ENCODE measurements at regions not wholly inside any gene's neighbourhood (a gene's known extent, or its start where the extent isn't known, plus 50 kb on each side); places are given as distances from the start of the nearest gene placed in this dataset.

DNA sequence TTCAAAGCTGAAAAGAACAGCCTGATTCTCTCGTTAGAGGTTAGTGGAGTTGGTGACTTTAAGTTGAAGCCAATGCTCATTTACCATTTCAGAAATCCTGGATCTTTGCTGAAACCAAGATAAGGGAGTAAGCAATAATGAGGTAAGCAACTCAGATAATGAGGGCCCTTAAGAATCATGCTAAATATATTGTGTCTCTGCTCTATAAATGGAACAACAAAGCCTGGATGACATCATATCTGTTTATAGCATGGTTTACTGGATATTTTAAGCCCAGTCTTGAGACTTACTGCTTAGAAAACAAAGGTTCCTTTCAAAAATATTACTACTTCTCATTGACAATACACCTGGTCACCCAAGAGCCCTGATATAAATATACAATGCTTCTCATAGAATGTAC, 276.7 kb upstream of the PPARGC1A start:
- no peak for DNase-seq (ENCODE audit: low read depth, low spot score)

DNA sequence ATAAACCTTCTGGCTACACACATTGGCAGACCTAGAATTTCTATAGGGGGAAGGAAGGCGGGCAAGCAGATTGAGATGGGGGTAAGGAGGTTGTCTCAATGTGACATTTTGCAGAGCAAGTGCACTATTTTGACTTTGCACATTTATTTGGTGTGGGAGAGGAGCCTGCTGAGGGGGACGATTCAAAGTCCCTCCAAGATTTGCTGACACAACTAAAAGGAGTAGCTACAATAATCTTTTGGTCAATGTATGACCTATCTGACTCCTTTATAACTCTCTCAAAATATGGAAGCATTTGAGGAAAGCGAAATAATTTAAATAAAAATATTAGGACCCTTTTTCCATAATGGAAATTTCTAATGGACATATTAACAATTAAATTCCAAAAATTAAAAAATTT, 274.9 kb upstream of the PPARGC1A start:
- DNase-seq (ENCODE audit: low read depth, low spot score), result no peak

DNA sequence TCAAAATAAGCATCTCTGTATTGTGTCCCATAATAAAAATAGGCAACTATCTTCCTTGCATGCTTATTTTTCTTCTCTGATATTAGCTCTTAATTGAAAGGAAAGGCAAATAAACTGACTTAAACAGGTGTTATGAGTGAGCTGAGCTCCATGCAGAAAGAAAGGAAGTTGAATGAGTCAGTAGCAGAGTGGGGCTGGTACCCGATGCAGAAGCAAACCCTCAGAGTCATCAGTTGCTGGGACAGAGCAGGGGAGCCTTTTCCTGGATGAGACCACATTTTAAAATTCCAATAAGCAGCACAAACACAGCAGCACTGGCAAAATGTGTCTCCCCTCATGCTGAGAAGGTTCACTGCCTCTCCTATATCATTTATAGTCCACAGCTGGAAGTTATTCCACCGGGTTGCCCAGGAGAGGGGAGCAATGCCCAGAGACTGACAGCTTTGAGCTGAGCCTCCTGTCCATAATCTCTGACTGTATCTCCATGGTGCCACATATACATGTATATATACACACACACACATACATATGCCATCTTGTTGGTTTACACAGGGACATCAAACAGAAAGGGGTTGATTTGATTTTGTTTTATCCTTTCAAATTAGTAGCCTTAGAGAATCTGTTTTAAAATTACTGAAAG, 274.3 kb upstream of the PPARGC1A start:
- no peak for DNase-seq (ENCODE audit: low read depth, low spot score)

DNA sequence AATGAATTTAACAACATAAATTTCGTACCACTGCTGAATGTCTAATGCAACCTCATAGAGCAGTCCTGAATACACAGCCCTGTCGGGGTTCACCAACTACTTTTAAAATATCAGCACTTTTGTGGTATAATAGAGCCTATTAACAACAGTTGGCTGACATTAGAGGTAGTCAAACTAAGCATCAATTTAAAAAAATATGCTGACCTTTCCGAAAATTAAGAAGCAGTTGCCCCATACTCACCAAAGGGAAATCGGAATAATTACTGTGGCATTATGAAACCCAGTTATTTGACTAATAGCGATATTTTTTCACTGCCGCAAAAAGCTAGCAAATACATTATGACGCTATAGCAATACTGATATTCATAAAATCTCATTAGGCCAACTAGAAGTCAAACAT, 273.5 kb upstream of the PPARGC1A start:
- DNase-seq (ENCODE audit: low read depth, low spot score), result no peak

DNA sequence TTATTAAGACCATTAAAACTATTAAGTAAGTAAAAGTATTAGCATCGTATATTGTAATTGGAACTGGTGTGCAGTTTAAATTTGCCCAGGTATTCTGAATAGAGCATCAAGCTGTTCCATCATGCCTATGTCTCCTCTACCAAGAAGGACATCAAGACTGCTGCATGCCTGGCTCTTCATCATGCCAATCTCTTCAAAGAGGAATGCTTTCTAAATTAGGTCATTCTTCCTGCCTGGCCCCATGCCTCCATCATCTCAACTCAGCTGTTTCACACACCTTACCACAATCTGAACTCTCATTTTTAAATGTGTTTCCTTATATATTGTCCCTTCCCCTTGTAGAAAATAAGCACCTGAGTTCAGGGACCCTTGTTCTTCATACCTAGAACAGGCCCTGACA, 270.5 kb upstream of the PPARGC1A start:
- DNase-seq (ENCODE audit: low read depth, low spot score), result no peak

DNA sequence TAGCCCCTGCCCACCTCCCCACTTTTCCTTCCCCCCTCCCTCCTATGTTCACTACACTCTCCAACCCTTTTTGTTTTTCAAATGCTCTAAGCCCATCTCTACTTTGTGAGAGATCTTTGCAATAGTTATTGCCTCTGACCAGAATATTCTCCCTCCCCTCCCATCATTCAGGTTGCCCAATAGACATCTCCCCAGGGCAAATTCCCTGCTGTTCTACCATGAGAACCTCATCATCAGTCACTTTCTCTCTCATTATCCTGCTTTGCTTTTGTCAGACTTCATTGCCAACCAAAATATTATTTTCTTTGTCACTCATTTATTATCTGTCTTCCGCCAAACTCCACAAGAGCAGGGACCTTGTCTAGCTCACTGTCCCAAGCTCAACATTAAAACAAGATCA, 268.2 kb upstream of the PPARGC1A start:
- DNase-seq (ENCODE audit: low read depth, low spot score), result no peak

DNA sequence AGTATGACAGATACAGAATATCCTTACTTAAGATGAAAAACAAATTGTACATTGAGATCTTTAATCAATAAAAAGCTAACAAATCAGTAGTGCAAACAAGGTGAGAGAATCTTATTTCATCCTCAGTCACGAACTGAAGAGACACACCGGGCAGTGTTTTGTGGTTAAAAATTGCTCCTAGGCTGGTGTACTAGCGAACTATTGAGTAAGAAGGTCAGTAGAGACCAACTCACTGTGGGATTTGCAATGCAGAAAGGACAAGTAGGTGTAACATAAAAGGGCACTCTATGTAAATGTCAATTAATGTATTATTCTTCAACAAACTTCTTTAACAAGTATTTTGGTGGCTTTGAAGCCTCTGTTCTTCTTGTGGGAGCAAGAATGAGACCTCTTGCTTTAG, 260.2 kb upstream of the PPARGC1A start:
- DNase-seq (ENCODE audit: low read depth, low spot score), result no peak

DNA sequence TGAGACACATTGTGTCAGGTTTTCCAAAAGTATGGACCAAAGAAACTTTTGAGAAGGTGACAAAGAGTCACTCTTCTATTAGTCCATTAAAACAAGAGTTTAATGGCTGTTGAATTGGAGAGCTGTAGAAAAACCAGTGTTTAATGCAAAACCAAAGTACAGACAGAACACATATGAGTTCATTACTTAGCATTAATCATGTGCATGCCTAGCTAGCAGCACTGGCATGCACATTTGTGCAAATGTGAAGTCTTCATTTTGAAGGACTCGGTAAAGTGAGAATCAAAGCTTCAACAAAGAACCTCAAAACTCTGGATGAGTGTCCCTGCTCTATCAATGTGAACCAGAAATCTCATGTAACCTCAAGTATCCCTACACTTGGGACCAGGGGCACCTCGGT, 256.3 kb upstream of the PPARGC1A start:
- DNase-seq (ENCODE audit: low read depth, low spot score), result no peak

DNA sequence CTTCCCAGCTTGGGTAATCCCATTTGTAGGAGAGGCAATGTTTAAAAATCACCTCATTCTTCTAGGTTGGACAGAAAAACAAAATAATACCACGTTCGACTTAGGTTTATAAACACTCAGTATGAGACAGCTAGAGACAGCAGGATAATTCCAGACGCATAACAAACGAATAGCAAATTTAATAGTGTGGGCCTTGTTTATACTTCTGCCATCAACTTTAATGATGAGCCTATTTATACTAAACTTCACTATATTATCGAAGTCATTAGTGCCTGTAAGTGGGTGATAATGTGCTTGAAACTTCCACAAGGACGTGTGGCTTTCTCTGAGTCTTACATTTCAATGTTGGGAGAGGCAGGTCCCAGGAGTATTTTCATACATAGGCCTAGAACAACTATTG, 255.7 kb upstream of the PPARGC1A start:
- DNase-seq (ENCODE audit: low read depth, low spot score), result no peak

DNA sequence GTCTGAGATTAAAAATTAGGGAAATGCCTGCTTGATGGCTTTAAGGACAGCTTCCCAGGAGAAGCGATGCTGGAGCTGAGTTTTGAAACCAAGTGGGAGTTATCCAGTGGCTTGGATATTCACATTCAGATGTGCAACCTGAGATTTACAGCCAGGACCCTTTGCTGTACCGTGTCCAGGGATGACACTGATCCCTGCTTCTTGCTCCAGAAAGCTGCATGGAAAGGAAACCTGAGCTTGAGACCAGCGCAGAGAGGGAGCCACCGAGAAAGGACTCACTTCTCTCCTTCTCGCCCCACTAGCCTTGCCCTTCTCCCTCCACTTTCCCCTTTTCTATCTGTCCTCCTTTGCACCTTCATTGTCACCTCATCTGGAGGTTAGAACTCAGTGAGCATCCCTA, 254.5 kb upstream of the PPARGC1A start:
- no peak for DNase-seq (ENCODE audit: low read depth, low spot score)

DNA sequence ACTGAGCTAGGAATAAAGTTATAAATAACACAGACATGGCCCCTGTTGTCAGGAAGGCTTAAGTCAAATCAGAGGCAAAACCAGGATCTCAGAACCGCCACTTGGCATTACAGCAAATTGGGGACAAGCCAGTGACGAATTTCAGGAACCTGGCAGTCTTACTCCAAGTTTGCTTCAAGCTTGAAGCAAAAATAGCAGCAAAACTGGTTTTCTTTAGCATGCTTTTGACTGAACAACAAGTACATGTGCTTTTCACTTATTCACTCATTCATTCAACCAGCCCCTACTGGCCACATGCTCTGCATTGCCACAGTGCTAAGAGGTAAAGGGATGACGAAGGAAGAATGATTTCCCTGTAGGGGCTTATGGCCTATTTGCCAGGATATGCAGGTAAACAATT, 253.9 kb upstream of the PPARGC1A start:
- no peak for DNase-seq (ENCODE audit: low read depth, low spot score)

DNA sequence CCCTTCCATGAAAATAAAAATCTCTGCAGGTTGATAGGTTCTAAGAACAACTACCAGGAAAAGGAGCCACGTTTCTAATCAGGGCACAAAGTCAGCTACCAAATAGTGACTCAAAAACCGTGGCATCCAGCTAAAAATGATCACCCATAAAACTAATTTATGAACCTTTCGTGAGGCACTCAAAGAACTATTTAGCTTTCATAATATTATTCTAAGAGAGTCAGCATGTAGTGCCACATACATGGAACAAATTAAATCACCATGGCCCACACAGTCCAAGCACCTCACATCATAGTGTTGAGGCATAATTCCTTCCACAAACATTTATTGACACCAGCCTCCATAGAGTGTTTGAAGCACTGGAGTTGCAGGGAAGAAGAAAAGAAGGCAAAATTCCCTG, 252.0 kb upstream of the PPARGC1A start:
- DNase-seq (ENCODE audit: low read depth, low spot score), result no peak

DNA sequence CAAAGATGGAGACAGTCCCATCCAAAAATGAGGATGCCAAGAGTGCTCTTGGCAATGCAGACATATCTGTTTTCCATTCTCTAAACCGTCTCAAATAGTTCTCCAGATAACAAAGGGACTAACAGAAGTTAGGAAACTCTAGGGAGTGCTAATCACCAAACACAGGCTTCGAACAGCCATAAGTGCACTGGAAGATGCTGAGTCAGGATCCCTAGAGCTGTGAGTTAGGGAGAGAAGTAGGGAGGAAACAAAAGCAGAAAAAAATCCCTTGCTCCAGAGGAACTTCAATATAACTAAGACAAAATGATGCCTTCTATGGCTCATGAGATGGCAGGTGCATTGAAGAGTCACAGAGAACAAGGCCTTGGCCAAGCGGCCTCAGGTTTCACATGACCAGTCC, 251.0 kb upstream of the PPARGC1A start:
- DNase-seq (ENCODE audit: low read depth, low spot score), result no peak

DNA sequence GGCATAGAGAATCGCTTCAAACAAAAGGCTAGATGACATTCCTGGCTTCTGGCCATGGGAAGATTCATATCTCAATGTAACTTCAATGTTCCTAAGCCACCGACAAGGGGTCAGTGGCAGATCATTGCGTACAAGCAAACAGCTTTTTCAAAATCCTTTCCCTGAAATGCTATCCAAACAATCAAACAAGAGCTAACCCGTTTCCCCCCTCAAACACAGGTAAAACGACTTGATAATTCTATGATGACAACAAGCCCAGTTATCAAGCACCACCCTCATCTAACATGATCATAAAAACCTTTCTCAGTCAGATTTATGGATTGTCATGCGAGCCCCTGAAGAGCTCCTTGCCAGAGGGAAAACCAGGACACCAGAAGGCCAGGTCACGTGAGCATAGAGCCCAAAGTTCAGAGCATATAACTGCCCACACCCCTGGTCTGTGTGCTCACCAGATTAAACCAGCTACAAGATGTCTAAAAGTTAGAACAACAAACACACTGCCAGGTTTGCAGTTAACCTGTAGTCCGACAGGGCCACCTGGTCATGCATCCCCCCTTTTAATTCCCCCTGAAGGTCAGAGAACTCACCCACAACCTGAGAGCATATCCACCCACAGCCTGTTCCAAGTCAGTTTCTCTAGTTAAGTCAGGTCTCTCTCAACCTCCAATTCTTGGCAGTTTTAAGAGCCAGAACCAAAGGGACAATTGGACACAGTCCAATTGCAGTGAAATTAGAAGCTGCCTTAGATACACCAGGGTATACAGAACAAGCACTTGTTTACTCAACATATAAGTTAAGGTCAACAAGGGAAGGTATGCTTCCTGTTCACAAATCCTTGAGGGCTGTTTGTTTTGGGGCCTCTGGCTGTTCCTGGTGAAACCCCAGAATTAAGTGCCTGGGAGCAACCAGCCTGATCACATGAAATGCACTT, 248.1 kb upstream of the PPARGC1A start:
- DNase-seq (ENCODE audit: low read depth, low spot score), result no peak

DNA sequence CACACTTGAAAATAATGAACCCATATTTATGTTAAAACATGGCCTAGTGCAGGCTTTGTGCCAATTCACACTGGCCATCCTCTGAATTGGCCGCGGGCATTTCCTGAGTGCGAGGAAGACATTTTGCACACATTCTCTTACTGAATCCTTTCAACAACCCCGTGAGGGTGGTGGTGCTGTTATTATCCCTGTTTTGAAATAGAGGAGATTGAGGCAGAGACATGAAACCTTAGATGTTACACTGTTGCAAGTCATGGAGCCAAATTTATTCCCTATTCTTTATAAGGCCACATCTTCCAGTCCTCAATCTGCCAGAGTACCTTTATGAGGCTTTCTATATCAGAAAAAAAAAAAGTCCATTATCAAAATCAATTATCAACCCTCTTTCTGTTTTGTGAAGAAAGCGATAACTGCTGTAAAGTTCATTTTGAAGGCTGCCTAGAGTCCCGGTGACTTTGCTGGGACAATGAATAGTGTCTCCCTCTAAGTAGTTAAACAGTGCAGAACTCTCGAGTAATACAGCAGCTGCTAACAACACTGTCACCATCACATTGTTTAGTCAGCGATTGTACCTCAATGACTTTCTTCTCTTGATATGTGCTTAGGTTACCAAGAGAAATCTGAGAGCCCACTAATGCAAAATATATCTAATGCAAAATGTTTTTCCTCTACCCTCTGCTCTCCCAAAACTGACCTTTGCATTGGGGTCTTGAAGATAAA, 242.3 kb upstream of the PPARGC1A start:
- DNase-seq (ENCODE audit: low read depth, low spot score), result no peak

DNA sequence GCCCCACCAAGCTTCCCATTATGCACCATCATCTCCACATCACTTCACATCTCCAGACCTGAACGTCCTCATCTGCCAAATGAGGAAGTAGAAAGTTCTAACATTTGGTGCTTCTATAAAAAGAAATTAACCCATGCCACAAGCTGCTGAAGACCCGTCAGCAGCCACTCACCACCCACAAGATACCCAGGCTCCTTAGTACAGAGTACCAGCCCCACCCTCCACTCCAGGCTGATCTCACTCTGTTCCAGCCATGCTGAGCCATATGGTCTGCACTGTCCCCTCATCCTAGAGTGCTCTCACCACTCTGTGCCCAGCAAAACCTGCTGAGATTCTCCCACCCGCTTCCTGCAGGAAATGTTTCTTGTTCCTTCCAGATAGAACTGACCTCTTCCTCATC, 240.8 kb upstream of the PPARGC1A start:
- no peak for DNase-seq (ENCODE audit: low read depth, low spot score)

DNA sequence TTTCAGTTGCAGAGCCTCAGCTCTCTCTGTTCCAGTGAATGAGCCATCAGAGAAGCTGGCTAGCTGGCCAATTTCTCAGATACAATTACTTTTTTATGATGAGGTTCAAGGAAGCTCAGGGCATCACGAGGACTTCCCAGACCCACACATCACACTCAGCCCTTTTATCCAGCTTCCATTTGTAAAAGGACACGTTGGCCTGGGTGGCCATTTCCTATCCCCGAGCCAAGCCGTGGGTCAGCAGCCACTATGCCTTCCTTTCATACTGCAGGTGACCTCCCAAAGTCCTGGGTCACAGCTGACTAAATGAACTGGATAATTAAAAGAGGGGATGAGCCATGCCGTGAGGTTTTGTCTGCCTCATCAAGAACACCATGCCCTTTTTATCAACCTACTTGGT, 236.9 kb upstream of the PPARGC1A start:
- DNase-seq (ENCODE audit: low read depth, low spot score), result no peak

DNA sequence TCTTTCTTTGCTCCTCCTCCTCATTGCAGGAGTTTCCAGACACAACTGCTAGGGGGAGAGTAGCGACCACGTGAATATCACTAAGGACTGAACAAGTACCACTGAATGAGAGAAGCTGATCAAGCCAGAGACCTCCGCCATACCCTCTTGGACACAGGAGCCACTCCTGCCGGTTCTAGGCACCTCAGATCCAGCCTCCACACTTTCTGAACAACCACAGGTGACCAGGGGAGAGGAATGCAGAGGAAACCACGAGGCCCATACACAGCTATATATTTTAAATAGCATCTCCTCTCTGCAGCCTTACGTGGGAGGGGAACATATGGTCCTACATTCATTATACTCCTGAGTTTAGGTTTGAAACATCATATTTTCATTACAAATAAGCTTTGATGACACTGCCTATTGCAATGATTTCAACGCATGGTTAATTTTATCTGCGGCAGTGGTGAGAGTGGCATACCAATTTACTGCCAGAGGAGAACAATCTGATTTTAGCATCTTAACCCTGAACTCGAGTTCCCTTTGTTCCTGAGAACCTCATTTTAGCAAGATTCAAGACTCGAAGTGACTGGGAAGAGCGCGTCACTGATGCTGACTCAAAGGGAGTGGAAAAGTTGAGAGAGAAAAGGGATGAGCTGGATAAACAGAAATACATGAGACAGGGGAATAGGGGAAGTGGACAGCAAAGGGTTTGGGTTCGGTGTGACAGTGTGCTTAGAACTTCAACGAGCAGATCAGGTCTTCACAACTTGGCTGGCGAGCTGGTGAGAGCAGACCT, 231.7 kb upstream of the PPARGC1A start:
- DNase-seq (ENCODE audit: low read depth, low spot score), result no peak

DNA sequence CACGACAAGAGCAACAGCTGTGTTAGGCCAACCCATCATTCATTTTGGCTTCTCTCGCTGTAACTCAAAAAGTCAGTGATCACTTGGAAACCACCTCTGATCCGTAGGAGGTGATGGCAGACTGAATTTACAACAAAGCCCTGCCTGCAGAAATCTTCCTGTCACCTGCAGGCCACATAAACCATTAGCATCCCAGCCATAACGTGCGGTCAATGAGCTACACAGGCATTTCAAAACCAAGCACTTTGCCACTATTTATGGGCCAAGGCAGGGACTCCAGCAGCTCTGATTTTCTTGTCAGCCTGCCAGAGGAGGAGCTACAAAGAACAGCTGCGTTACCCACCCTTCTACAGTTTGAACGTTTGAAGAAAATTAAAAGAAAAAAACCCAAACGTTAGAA, 228.1 kb upstream of the PPARGC1A start:
- DNase-seq (ENCODE audit: low read depth, low spot score), result no peak

DNA sequence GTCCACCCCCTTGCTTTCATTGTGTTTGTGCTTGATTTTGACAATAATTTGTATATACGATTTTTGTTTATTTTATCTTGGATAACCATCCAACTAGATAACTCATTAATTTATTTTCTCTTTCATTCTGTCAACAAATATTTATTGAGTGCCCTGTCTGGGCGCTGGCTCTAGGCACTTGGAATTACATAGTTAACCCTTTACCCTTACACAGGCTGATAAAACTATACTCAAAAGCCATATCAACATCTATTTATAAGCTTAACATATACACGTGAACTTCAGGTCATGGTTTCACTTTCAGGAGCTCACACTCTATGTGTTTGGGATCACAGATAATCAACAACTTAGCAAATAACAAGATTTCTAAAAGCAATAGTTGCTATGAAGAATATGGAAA, 226.3 kb upstream of the PPARGC1A start:
- no peak for DNase-seq (ENCODE audit: low read depth, low spot score)

DNA sequence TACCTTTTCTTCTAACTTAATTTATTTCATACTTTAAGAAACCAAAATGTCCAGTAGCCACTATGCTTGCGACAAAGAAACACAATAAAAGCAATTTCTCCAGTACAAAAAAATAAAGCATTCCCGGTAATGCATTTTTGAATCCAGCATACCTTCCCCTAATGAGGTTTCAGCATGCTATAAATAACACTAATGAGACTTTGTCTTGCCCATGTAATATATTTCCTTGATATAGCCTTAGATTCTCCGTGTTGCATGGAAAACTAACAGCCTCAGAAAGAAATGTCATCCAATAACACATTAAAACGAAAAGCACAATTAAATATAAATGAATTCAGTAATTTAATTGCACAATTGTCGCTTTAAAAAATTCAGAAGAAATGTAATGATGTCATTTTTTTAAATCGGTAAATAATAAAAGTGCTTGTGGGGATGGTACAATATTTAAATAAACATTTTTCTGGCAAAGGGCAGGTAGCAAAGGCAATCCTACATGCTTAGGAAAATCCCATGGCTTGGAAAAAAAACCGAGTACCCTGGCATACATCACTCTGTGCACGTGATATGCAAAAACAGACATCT, 225.2 kb upstream of the PPARGC1A start:
- DNase-seq (ENCODE audit: low read depth, low spot score), result no peak

Data from pulmonary artery endothelial cell (primary cell).